ENCODE measurements at regions not wholly inside any gene's neighbourhood (a gene's known extent, or its start where the extent isn't known, plus 50 kb on each side); places are given as distances from the start of the nearest gene placed in this dataset.

DNA sequence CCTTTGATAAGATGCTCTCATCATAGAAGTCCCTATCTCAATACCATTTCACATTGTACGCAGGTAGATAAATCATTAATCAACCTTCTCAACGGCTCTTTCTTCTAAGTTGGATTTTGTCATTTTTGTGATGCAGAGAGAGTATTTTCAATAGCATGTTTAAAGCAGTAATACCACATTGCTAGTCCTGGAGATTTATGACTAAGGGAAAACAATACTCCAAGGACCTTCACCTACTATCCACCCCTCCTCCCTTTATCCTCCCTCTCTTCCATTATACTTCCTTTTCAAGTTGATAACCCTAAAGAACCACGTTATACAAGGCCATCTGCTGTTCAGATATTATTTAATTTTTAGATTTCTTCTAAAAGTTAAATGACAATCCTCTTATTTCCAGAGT is 65.3 kb upstream of the CHMP2B start:
- DNase-seq (no peak), ATAC-seq (ENCODE audit: low read depth) (no peak)
- no peak overlapping the region for H3K27ac Mint-ChIP-seq
- no peaks in the 10 kb centered on the region for H3K36me3 Mint-ChIP-seq (ENCODE audit: low read depth)
- intact Hi-C loops (cut with micrococcal nuclease) = no loop called here
- no peaks in the 10 kb centered on the region for H3K9me3 Mint-ChIP-seq
- no peak overlapping the region for H3K4me3 Mint-ChIP-seq
- POLR2A ChIA-PET = no interaction called here
- TF ChIP-seq, protein P1, sequence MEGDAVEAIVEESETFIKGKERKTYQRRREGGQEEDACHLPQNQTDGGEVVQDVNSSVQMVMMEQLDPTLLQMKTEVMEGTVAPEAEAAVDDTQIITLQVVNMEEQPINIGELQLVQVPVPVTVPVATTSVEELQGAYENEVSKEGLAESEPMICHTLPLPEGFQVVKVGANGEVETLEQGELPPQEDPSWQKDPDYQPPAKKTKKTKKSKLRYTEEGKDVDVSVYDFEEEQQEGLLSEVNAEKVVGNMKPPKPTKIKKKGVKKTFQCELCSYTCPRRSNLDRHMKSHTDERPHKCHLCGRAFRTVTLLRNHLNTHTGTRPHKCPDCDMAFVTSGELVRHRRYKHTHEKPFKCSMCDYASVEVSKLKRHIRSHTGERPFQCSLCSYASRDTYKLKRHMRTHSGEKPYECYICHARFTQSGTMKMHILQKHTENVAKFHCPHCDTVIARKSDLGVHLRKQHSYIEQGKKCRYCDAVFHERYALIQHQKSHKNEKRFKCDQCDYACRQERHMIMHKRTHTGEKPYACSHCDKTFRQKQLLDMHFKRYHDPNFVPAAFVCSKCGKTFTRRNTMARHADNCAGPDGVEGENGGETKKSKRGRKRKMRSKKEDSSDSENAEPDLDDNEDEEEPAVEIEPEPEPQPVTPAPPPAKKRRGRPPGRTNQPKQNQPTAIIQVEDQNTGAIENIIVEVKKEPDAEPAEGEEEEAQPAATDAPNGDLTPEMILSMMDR (IDR thresholded peaks at IDR 0.05) = no peak
- H3K27me3 Mint-ChIP-seq = peaks cover 6% of the 10 kb centered on the region
- CTCF ChIA-PET = no interaction called here
- H3K4me1 Mint-ChIP-seq = no peaks in the 10 kb centered on the region

DNA sequence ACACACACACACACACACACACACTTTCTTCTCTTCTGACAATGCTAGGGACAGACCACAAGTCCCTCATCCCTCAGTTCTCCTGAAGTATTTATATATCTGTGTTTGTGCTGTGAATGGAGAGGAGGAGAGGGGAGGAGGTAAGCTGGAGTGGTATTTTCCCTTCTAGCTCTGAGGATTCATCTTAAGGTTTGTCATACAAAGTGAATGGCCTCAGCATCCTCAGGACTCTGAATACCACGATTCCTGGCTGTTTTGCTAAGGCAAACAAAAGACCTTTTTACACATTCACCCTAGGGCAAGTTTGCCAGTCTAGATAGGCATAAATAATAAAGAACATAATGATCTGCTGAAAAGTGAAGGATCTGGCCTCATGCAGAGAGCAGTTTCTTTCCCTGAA is 65.7 kb upstream of the CHMP2B start:
- H3K27ac Mint-ChIP-seq = no peak overlapping the region

GRCh38 chr3:87161013-87161412 is 66.1 kb upstream of the CHMP2B start:
- Mint-ChIP-seq H3K4me3 (no peak overlapping the region), H3K27me3 (peaks cover 4% of the 10 kb centered on the region), H3K9me3 (no peaks in the 10 kb centered on the region), H3K36me3 (ENCODE audit: low read depth) (no peaks in the 10 kb centered on the region), H3K4me1 (no peaks in the 10 kb centered on the region), H3K27ac (no peak overlapping the region)
- ChIA-PET POLR2A (no interaction called here), CTCF (no interaction called here)
- DNase-seq = no peak
- intact Hi-C loops (cut with micrococcal nuclease) = no loop called here
- TF ChIP-seq, protein P1 (IDR thresholded peaks at IDR 0.05) = no peak
- no peak for ATAC-seq (ENCODE audit: low read depth)

More for the DNA sequence above, 65.7 kb upstream of the CHMP2B start:
- DNase-seq (no peak), ATAC-seq (ENCODE audit: low read depth) (no peak)
- intact Hi-C loops (cut with micrococcal nuclease) = no loop called here
- POLR2A ChIA-PET = no interaction called here
- Mint-ChIP-seq H3K36me3 (ENCODE audit: low read depth) (no peaks in the 10 kb centered on the region), H3K27me3 (peaks cover 6% of the 10 kb centered on the region), H3K4me1 (no peaks in the 10 kb centered on the region), H3K4me3 (no peak overlapping the region), H3K9me3 (no peaks in the 10 kb centered on the region)
- TF ChIP-seq, protein P1 (IDR thresholded peaks at IDR 0.05) = no peak
- CTCF ChIA-PET = no interaction called here

GRCh38 chr3:87158823-87159222 is 68.3 kb upstream of the CHMP2B start:
- intact Hi-C loops (cut with micrococcal nuclease) = no loop called here
- Mint-ChIP-seq H3K4me1 (no peaks in the 10 kb centered on the region), H3K9me3 (no peaks in the 10 kb centered on the region), H3K4me3 (no peak overlapping the region), H3K27ac (no peak overlapping the region), H3K27me3 (peaks cover 1% of the 10 kb centered on the region), H3K36me3 (ENCODE audit: low read depth) (no peaks in the 10 kb centered on the region)
- no peak for ATAC-seq (ENCODE audit: low read depth)
- TF ChIP-seq, protein P1 (IDR thresholded peaks at IDR 0.05) = no peak
- no peak for DNase-seq
- CTCF ChIA-PET = no interaction called here
- POLR2A ChIA-PET = no interaction called here

GRCh38 chr3:87148020-87148419 is 79.1 kb upstream of the CHMP2B start:
- no peak for DNase-seq
- intact Hi-C loops (cut with micrococcal nuclease) = no loop called here
- no peak for ATAC-seq (ENCODE audit: low read depth)
- H3K27me3 Mint-ChIP-seq = no peaks in the 10 kb centered on the region
- TF ChIP-seq, protein P1 (IDR thresholded peaks at IDR 0.05) = no peak
- no peaks in the 10 kb centered on the region for H3K4me1 Mint-ChIP-seq
- no peak overlapping the region for H3K27ac Mint-ChIP-seq
- POLR2A ChIA-PET = no interaction called here
- no peaks in the 10 kb centered on the region for H3K36me3 Mint-ChIP-seq (ENCODE audit: low read depth)
- peaks cover 7% of the 10 kb centered on the region for H3K9me3 Mint-ChIP-seq
- CTCF ChIA-PET = no interaction called here
- no peak overlapping the region for H3K4me3 Mint-ChIP-seq

All from activated B cell treated with CpG ODN at 0.5 μM for 24 hours (primary cell).